Panc1 (cell line): ENCODE measurements at regions not wholly inside any gene's neighbourhood (a gene's known extent, or its start where the extent isn't known, plus 50 kb on each side); places are given as distances from the start of the nearest gene placed in this dataset.
"Not testable (repeated sequence)": the region's sequence is repeated elsewhere in the genome, so short reads cannot be mapped to it uniquely, and the experiment has no call there.

ENCODE experiments used
- ATAC-seq: fragments of 200-7000 bp; cut with Tn5 transposase; 2 replicates; pipeline ENCODE4 v1.9.1; 2020; ENCODE audit warnings: mild to moderate bottlenecking, moderate library complexity
- BruUV-seq: library from RNA; stranded (reverse); fragments of 400-500 nt; replicated peaks from 2 replicates; lab custom pipeline; 2021; lab: Mats Ljungman, UMichigan
- CTCF ChIA-PET: fragments of 300-600 bp; sonication (Branson Sonifier 250); formaldehyde crosslinking; loops from one replicate; lab custom pipeline; 2022; ENCODE audit warnings: antibody characterized with exemption; lab: Charles Lee
- POLR2A ChIA-PET: fragments of 300-600 bp; sonication (Branson Sonifier 250); formaldehyde crosslinking; loops from one replicate; lab custom pipeline; 2022; ENCODE audit warnings: antibody characterized with exemption; lab: Charles Lee
- DNase-seq: peaks from one replicate; pipeline ENCODE4 v3.0.0-alpha.2; 2010; ENCODE audit warnings: low read depth, low spot score
- H3K27ac ChIP-seq: 2 replicates; pipeline ENCODE4 v1.5.1; 2011; ENCODE audit warnings: mild to moderate bottlenecking, low read length, inconsistent platforms
- H3K27me3 ChIP-seq: fragments of 200-500 bp; sonication (Bioruptor generic); 2 replicates; pipeline ENCODE4 v1.6.0; 2014; ENCODE audit warnings: low read length, inconsistent platforms; ENCODE audit not compliant: control insufficient read depth, insufficient read depth
- H3K36me3 ChIP-seq: fragments of 200-500 bp; sonication (Bioruptor generic); 2 replicates; pipeline ENCODE4 v1.5.1; 2014; ENCODE audit warnings: inconsistent platforms, mild to moderate bottlenecking, low read length, moderate library complexity; ENCODE audit not compliant: control insufficient read depth, insufficient read depth
- H3K4me1 ChIP-seq: 2 replicates; pipeline ENCODE4 v1.5.1; 2011; ENCODE audit warnings: inconsistent platforms, mild to moderate bottlenecking, low read length, moderate library complexity; ENCODE audit not compliant: control insufficient read depth, insufficient read depth
- H3K4me3 ChIP-seq, 2 experiments: 2 replicates each; pipeline ENCODE4 v1.5.1; 2011 to 2012; ENCODE audit warnings: low read depth in 2 of 2, low read length in 2 of 2, mild to moderate bottlenecking in 2 of 2, inconsistent platforms in 1 of 2, moderate library complexity in 1 of 2
- H3K9me3 ChIP-seq: fragments of 200-500 bp; sonication (Bioruptor generic); 2 replicates; pipeline ENCODE4 v1.5.1; 2014; ENCODE audit warnings: low read depth, mild to moderate bottlenecking, inconsistent platforms, low read length, moderate library complexity; ENCODE audit not compliant: control insufficient read depth, insufficient read depth
- POLR2AphosphoS5 ChIP-seq: IDR thresholded peaks from 2 replicates; pipeline ENCODE4 v1.6.1; 2012; ENCODE audit warnings: mild to moderate bottlenecking, low read depth, low read length, moderate library complexity
- SIN3A ChIP-seq: IDR thresholded peaks from 2 replicates; pipeline ENCODE4 v1.6.1; 2012; ENCODE audit warnings: low read depth, mild to moderate bottlenecking, low read length, moderate library complexity, borderline replicate concordance; ENCODE audit not compliant: insufficient read depth
- TCF7L2 ChIP-seq: IDR thresholded peaks from 2 replicates; pipeline ENCODE4 v1.6.1; 2011; ENCODE audit warnings: mild to moderate bottlenecking, low read depth, low read length, inconsistent platforms
- in situ Hi-C: cut with HindIII; loops from 2 replicates; pipeline ENCODE4 v1.10.0; 2016; ENCODE audit warnings: low sequenced_read_pairs, low pct_unique_long_range_greater_than_20kb
- intact Hi-C: fragments of 100-400 bp; cut with micrococcal nuclease; formaldehyde crosslinking; loops from one replicate; pipeline ENCODE4 v1.10.0; 2022; ENCODE audit not compliant: unreplicated experiment
- TF ChIP-seq, protein P1 (sequence below): fragments of 450-650 bp; IDR thresholded peaks from 2 replicates; pipeline ENCODE4 v1.5.1; 2017; ENCODE audit warnings: mild to moderate bottlenecking
- TF ChIP-seq, protein P2 (sequence below), 2 experiments: IDR thresholded peaks; 2 replicates each; pipeline ENCODE4 v1.6.1; 2011 to 2012; ENCODE audit warnings: low read depth in 2 of 2, control low read depth in 1 of 2, low read length in 1 of 2, mild to moderate bottlenecking in 1 of 2, moderate library complexity in 1 of 2; ENCODE audit not compliant: insufficient read depth in 1 of 2

DNA sequence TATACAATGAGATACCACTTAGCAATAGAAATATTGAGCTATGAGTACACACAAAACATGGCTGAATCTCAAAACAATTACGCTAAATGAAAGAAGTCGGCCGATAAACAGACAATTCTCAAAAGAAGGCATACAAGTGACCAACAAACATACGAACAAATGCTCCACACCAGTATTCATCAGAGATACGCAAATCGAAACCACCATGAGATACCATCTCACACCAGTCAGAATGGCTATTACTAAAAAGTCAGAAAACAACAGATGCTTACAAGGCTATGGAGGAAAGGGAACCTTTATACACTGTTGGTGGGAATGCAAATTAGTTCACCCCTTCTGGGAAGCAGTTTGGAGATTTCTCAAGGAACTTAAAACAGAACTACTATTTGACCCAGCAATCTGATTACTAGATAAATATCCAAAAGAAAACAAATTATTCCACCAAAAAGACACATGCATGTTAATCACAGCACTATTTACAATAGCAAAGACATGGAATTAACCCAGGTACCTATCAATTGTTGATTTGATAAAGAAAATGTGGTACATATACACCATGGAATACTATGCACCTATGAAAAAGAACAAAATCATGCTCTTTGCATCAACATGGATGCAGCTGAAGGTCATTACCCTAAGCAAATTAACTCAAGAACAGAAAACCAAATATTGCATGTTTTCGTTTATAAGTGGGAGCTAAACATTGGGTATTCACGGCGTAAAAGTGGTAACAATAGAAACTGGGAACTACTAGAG, 90.9 kb upstream of the GRAMD1B start:
- H3K27ac ChIP-seq = no peak overlapping the region
- TF ChIP-seq, protein P1, sequence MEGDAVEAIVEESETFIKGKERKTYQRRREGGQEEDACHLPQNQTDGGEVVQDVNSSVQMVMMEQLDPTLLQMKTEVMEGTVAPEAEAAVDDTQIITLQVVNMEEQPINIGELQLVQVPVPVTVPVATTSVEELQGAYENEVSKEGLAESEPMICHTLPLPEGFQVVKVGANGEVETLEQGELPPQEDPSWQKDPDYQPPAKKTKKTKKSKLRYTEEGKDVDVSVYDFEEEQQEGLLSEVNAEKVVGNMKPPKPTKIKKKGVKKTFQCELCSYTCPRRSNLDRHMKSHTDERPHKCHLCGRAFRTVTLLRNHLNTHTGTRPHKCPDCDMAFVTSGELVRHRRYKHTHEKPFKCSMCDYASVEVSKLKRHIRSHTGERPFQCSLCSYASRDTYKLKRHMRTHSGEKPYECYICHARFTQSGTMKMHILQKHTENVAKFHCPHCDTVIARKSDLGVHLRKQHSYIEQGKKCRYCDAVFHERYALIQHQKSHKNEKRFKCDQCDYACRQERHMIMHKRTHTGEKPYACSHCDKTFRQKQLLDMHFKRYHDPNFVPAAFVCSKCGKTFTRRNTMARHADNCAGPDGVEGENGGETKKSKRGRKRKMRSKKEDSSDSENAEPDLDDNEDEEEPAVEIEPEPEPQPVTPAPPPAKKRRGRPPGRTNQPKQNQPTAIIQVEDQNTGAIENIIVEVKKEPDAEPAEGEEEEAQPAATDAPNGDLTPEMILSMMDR = no peak
- TF ChIP-seq, protein P2, sequence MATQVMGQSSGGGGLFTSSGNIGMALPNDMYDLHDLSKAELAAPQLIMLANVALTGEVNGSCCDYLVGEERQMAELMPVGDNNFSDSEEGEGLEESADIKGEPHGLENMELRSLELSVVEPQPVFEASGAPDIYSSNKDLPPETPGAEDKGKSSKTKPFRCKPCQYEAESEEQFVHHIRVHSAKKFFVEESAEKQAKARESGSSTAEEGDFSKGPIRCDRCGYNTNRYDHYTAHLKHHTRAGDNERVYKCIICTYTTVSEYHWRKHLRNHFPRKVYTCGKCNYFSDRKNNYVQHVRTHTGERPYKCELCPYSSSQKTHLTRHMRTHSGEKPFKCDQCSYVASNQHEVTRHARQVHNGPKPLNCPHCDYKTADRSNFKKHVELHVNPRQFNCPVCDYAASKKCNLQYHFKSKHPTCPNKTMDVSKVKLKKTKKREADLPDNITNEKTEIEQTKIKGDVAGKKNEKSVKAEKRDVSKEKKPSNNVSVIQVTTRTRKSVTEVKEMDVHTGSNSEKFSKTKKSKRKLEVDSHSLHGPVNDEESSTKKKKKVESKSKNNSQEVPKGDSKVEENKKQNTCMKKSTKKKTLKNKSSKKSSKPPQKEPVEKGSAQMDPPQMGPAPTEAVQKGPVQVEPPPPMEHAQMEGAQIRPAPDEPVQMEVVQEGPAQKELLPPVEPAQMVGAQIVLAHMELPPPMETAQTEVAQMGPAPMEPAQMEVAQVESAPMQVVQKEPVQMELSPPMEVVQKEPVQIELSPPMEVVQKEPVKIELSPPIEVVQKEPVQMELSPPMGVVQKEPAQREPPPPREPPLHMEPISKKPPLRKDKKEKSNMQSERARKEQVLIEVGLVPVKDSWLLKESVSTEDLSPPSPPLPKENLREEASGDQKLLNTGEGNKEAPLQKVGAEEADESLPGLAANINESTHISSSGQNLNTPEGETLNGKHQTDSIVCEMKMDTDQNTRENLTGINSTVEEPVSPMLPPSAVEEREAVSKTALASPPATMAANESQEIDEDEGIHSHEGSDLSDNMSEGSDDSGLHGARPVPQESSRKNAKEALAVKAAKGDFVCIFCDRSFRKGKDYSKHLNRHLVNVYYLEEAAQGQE (IDR thresholded peaks at IDR 0.05; ENCODE audit: insufficient read depth in 1 of 2, low read depth in 2 of 2, low read length in 1 of 2) = no peak
- no peak for TF ChIP-seq SIN3A
- no peak for TF ChIP-seq POLR2AphosphoS5
- TF ChIP-seq TCF7L2 = no peak
- BruUV-seq = no TSS peak
- H3K4me1 ChIP-seq = no peaks in the 10 kb centered on the region
- in situ Hi-C loops (no loop called here), intact Hi-C loops (no loop called here)
- peaks cover 3% of the 10 kb centered on the region; the same call in 1 of the 2 replicates for H3K27me3 ChIP-seq
- no peak overlapping the region for H3K4me3 ChIP-seq
- POLR2A ChIA-PET = no interaction called here
- no peaks in the 10 kb centered on the region for H3K36me3 ChIP-seq
- ATAC-seq (no peak), DNase-seq (no peak)
- H3K9me3 ChIP-seq = no peaks in the 10 kb centered on the region
- CTCF ChIA-PET = interaction anchor here (0.7 kb wide), 1 partner anchor 20 kb away, joined by 7 read pairs; no protein-coding TSS in a partner anchor

DNA sequence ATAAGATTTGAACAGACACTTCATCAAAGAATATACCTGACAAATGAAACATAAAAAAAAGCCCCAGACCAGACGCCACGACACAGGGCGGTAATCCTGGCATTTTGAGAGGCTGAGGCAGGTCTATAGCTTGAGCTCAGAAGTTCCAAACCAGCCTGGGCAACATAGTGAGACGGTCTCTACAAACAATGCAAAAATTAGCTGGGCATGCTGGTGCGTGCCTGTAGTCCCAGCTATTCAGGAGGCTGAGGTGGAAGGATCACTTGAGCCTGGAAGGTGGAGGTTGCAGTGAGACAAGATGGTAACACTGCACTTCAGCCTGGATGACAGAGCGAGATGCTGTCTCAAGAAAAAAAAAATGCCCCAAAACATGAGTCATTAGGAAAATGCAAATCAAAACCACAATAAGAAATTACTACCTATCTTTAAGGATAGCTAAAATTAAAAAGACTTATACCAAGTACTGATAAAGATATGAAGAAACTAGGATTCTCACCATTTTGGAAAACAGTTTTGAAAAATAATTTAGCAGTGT, 91.7 kb upstream of the GRAMD1B start:
- in situ Hi-C loops (no loop called here), intact Hi-C loops (no loop called here)
- H3K4me3 ChIP-seq = no peak overlapping the region
- H3K9me3 ChIP-seq = no peaks in the 10 kb centered on the region
- no peak overlapping the region for H3K27ac ChIP-seq
- H3K4me1 ChIP-seq = no peaks in the 10 kb centered on the region
- BruUV-seq = no TSS peak
- TF ChIP-seq SIN3A = no peak
- no peaks in the 10 kb centered on the region for H3K36me3 ChIP-seq
- ATAC-seq (no peak), DNase-seq (no peak)
- H3K27me3 ChIP-seq = peaks cover 3% of the 10 kb centered on the region; the same call in 1 of the 2 replicates
- ChIA-PET CTCF (no interaction called here), POLR2A (interaction anchor here (0.7 kb wide), 1 partner anchor 123 kb away, joined by 5 read pairs; no protein-coding TSS in a partner anchor)

DNA sequence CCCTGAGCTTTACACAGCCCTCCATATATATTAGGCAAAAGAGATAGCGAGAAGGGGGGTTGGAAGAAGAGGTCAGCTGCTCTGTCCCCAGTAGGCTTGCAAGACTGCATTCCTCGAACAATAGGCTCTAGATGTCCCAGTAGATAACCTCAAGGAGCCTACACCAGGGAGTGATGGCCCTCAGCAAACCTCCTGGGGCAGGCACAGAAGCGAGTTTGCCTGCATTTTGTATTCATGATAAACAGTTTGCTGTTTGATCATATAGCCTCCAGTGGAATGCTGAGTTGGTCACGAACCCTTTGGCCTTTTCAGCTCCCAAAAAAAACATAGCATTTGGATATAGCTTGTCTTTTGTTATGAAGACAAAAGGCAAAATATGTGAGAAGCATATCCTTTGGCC, 95.1 kb upstream of the GRAMD1B start:
- H3K27ac ChIP-seq = no peak overlapping the region
- POLR2A ChIA-PET = no interaction called here
- ATAC-seq = no peak
- no peaks in the 10 kb centered on the region for H3K9me3 ChIP-seq
- intact Hi-C loops = no loop called here
- no peak for DNase-seq
- CTCF ChIA-PET = interaction anchor here (0.7 kb wide), 1 partner anchor 18 kb away, joined by 4 read pairs; no protein-coding TSS in a partner anchor
- no peaks in the 10 kb centered on the region for H3K4me1 ChIP-seq
- in situ Hi-C loops = no loop called here
- no peaks in the 10 kb centered on the region for H3K36me3 ChIP-seq
- TF ChIP-seq POLR2AphosphoS5 (no peak), SIN3A (no peak), TCF7L2 (no peak)
- H3K4me3 ChIP-seq = no peak overlapping the region
- no TSS peak for BruUV-seq
- peaks cover 3% of the 10 kb centered on the region; the same call in 1 of the 2 replicates for H3K27me3 ChIP-seq

DNA sequence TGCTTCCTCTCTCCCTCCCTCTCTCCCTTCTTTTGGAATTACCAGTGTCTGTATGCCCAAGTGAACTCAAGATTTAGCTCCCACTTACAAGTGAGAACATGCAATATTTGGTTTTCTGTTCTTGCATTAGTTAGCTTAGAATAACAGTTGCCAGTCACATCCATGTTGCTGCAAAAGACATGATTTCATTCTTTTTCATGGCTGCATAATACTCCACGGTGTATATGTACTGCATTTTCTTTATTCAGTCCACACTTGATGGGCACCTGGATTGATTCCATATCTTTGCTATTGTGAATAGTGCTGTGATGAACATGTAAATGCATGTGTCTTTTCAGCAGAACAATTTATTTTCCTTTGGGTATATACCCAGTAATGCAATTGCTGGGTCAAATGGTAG, 97.5 kb upstream of the GRAMD1B start:
- in situ Hi-C loops, H3K27ac ChIP-seq, ATAC-seq, H3K27me3 ChIP-seq, H3K9me3 ChIP-seq, DNase-seq, intact Hi-C loops, H3K4me1 ChIP-seq, BruUV-seq, H3K36me3 ChIP-seq, POLR2A ChIA-PET, H3K4me3 ChIP-seq: not testable (repeated sequence)
- CTCF ChIA-PET = interaction anchor here (0.6 kb wide), 1 partner anchor 56 kb away, joined by 3 read pairs; no protein-coding TSS in a partner anchor
